ENCODE measurements at regions not wholly inside any gene's neighbourhood (a gene's known extent, or its start where the extent isn't known, plus 50 kb on each side); places are given as distances from the start of the nearest gene placed in this dataset.

DNA sequence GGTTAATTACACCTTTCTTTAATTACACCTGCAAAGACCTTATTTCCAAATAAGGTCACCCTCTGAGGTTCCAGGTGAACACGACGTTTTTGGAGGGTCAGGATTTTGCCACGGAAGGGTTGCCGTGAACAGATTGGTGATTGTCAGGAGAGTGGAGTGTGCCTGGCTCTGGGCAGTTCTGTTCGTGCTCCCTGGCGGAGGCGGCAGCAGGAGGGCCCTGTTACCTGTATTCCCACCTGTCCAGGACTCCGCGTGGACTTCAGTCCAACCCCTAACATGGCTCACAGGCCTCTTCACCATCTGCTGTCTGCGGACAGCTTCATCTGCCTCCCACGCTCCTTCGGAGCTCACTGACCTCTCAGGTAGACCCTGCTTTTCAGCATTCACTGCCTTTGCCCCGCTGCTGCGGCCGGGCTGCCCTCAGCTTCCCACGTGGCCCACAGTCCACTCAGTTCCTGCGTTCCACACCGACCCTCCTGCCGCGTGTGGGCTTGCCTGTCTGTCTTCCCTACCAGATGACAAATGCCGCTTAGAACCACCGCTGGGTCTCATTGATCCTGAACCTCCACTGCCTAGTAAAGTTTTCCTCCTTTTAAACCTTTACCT lies 187.5 kb upstream of the DIO3 start:
- no peak for TF ChIP-seq CTCF (conservative IDR thresholded peaks at IDR 0.05)
- TF ChIP-seq ZFX (IDR thresholded peaks at IDR 0.05), result no peak
